ENCODE measurements at regions not wholly inside any gene's neighbourhood (a gene's known extent, or its start where the extent isn't known, plus 50 kb on each side); places are given as distances from the start of the nearest gene placed in this dataset.

GRCh38 chr3:87924485-87924884 lies 134.3 kb downstream of the CGGBP1 start:
- Histone ChIP-seq H3K79me2 (ENCODE audit: insufficient read depth, low read length) (no peaks in the 10 kb centered on the region), H3K23ac (ENCODE audit: insufficient read length, low read depth, low read length) (no peak overlapping the region), H2BK5ac (ENCODE audit: insufficient read length, low read length) (no peak overlapping the region), H3K4me1 (ENCODE audit: insufficient read depth, low read length) (no peaks in the 10 kb centered on the region), H3K27ac (ENCODE audit: insufficient read length, low read depth, low read length) (no peak overlapping the region), H4K91ac (ENCODE audit: insufficient read length, low read depth, low read length) (no peak overlapping the region), H3T11ph (ENCODE audit: low read length) (no peak overlapping the region), H3K9ac (ENCODE audit: extremely low read depth, insufficient read length, low read length) (no peak overlapping the region), H3K4ac (ENCODE audit: low read depth, low read length) (no peak overlapping the region), H3K9me3 (ENCODE audit: control insufficient read depth, low read depth, low read length) (peaks cover 13% of the 10 kb centered on the region), H2AK5ac (ENCODE audit: insufficient read length, low read length) (no peak overlapping the region), H3K23me2 (ENCODE audit: insufficient read length, low read depth, low read length, poor library complexity, severe bottlenecking) (no peaks in the 10 kb centered on the region), H2BK120ac (ENCODE audit: low read depth, low read length, poor library complexity, severe bottlenecking) (no peak overlapping the region), H2AFZ (ENCODE audit: low read length) (no peak overlapping the region), H2BK20ac (ENCODE audit: low read depth, low read length, poor library complexity, severe bottlenecking) (no peak overlapping the region), H3K27me3 (ENCODE audit: insufficient read depth, low read length) (no peaks in the 10 kb centered on the region), H3K79me1 (ENCODE audit: insufficient read depth, low read depth, low read length, poor library complexity, severe bottlenecking) (no peaks in the 10 kb centered on the region), H3K4me2 (ENCODE audit: insufficient read depth, insufficient read length, low read length) (no peak overlapping the region), H2BK15ac (ENCODE audit: low read depth, low read length) (no peak overlapping the region), H3K14ac (ENCODE audit: insufficient read depth, low read length) (no peak overlapping the region), H4K5ac (ENCODE audit: insufficient read length, low read depth, low read length) (no peak overlapping the region), H3K18ac (ENCODE audit: insufficient read length, low read depth, low read length) (no peak overlapping the region), H4K20me1 (ENCODE audit: control insufficient read depth, insufficient read depth, insufficient read length) (no peaks in the 10 kb centered on the region), H2BK12ac (ENCODE audit: insufficient read length, low read depth, low read length) (no peak overlapping the region), H4K8ac (replicated peaks; ENCODE audit: insufficient read length, low read depth, low read length) (no peak overlapping the region), H3K56ac (ENCODE audit: insufficient read length, low read depth, low read length) (no peak overlapping the region)
- no CpG with 5 or more reads among the region's 1 CpG for WGBS (ENCODE audit: extremely low coverage, insufficient read length, low lambda C conversion rate)
- Mint-ChIP-seq H3K27me3 (ENCODE audit: low read depth) (no peaks in the 10 kb centered on the region; the same call in 1 of the 2 replicates), H3K36me3 (ENCODE audit: insufficient read depth in 1 of 3, low read depth in 3 of 3) (peaks cover 10 to 21% (median 12%) of the 10 kb centered on the region in 3 experiments; a peak in 6 of 7 replicates), H3K4me3 (no peak overlapping the region), H3K27ac (no peak overlapping the region), H3K4me1 (no peaks in the 10 kb centered on the region), H3K9me3 (peaks cover 25 to 35% of the 10 kb centered on the region in 2 experiments)
- DNase-seq, result no peak
- no peak for TF ChIP-seq CTCF (conservative IDR thresholded peaks at IDR 0.05)

Data from H9 (cell line).